GM18517 (cell line): ENCODE measurements at regions not wholly inside any gene's neighbourhood (a gene's known extent, or its start where the extent isn't known, plus 50 kb on each side); places are given as distances from the start of the nearest gene placed in this dataset.

ENCODE experiments used
- ATAC-seq: cut with Tn5 transposase; IDR thresholded peaks from one replicate; pipeline ENCODE4 v1.9.1; 2021; ENCODE audit warnings: mild to moderate bottlenecking, moderate library complexity; ENCODE audit not compliant: unreplicated experiment

- ATAC-seq, result no peak
These were observed 195.1 kb upstream of the RTL1 start for GRCh38 chr14:101098641-101099040.

DNA sequence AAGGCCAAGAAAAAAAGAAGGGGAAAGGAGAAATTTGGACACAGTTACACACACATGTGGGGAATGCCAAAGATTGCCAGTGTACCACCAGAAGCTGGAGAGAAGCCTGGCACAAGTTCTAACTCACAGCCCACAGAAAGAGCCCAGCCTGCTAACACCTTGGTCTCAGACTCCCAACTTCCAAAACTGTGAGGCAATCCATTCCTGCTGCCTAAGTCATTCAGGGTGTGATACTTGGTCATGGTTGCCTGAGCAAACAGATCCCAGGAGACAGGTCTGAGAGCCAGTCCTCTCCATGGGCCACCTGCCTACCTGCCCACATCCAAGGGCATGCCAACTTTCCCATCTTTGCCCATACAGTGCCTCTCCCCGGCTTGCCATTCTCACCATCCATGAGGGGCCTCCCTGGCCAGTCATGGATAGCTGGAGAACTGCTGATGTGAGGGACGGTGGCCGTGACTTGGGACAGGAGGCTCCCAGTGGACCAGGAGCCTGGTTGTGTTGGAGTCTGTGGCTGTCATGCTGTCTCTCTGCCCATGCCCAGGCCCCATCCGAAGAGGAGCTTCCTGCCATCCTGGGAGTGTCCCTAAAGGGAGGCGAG, 198.0 kb upstream of the RTL1 start:
- no peak for ATAC-seq

DNA sequence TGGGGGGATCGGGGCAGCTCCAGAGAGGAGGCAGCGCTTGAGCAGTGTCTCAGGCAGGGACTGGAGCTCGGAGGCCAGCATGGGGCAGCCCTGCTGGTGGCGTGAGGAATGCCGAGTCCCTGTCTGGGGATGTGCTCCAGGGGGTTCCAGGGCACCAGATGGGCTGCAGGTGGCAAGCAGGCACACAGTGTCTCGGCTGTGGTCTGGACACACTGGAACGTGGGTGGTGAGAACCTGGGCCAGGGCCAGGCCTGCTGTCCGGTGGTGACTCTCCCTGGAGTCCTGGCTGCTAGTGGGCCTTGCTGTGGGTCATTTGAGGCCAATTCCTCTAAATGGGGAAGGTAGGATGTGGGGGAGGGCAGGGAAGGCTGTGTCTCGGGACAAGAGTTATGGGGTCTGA, 199.4 kb upstream of the RTL1 start:
- ATAC-seq, result no peak

GRCh38 chr14:101103321-101103901, 199.9 kb upstream of the RTL1 start:
- ATAC-seq, result no peak

DNA sequence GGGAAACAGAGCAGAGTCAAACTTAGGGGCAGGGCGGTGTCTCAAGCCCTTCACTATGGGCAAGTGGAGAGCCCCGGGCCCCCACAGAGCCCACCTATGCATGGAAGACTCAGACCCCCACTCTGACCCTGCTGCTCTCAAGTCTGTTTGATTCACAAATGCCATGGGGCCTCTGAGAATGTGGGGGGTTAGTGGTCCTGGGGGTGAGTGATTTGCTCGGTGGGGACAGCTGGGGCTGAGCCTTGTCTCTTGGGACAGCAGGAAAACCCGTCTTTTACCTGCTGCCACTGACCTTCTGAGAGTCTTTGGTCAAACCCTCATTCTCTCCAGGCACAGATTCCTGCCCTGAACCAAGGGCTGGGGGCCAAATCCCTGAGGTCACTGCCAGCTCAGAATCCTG, 201.0 kb upstream of the RTL1 start:
- ATAC-seq, result no peak

DNA sequence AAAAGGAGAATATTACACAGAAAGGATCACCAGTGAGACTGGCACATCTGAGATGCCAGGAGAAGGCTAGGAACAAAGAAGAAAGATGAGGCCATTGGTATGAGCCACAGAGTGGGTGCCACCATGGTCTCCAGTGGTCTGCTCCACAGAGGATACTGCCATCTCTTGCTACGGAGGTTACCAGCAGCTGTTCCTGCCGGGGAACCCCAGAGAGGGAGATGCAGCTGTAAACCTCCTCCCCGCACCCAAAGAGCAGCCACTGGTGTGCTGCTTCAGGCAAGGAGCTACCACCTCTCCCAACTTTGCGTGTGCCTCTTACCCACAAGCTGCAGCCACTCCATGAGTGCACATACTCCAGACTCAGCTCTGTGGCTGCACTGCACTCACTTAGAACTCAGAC, 201.5 kb upstream of the RTL1 start:
- ATAC-seq, result no peak

GRCh38 chr14:101108579-101109346, 205.2 kb upstream of the RTL1 start:
- ATAC-seq, result no peak

GRCh38 chr14:101109347-101109638, 205.8 kb upstream of the RTL1 start:
- no peak for ATAC-seq

DNA sequence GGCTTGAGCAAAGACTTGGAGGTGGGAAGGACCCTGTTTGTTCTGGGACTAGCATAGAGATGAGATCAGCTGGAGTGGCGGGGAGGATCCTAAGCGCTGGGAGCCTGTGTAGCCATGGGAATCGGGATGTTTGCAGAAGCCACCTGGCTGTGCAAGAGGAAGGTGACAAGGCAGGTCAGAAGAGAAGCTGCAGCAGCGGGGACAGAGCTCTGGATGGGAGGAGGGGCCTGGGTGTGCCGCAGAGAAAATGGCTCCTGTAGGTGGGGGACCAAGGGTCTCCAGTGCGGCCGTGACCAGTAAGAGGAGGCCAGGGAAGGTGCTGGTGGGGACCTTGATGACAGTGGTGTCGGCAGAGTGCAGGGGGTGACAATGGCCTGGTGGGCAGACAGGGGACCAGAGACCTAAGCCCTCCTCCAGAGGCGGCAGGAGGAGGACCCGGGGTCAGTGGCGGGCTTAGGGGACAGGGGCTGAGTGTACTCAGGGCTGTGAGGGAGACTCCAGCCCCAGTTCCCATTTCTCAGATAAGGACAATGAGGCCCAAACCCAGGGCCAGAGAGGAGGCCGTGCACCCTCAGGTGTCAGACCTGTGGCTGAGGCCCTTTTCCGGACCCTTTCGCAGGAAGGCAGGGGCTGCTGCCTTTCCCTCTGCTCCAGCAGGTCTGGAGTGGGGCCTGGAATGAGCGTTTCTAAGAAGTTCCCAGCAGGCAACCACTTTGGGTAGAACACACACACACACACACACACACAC, 206.6 kb upstream of the RTL1 start:
- ATAC-seq, result no peak

GRCh38 chr14:101110729-101111619, 207.5 kb upstream of the RTL1 start:
- no peak for ATAC-seq

DNA sequence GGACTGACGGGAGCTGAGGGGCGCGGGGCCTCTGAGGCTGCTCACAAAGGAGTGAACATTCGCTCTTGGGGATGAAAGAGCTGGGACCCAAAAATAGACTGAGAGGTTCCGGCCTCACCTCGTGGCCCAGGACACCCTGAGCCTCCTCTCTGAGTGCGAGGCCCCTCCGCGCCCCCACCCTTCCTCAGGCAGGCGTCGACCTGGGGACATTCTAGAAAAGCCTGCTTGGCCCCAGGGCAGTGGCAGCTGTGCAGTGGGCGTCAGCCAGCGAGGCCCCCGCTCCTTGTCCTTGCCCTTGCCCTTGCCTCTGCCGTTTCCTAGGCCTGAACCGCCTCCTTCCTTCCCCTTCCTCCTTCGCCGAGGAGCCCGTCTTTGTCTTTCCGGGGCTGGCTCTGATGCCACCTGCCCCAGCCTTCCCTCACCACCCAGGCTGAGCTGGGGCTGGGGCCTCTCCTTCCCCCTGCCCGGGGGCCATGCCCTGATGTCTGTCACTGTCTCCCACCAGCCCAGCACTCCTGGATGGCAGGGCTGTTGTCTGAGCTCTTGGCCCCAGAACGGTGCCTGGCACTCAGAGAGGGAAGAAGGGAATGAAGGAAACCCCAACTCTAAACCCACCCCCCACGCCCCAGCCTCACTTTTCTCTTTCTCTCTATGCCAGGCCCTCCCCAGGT, 208.2 kb upstream of the RTL1 start:
- no peak for ATAC-seq

DNA sequence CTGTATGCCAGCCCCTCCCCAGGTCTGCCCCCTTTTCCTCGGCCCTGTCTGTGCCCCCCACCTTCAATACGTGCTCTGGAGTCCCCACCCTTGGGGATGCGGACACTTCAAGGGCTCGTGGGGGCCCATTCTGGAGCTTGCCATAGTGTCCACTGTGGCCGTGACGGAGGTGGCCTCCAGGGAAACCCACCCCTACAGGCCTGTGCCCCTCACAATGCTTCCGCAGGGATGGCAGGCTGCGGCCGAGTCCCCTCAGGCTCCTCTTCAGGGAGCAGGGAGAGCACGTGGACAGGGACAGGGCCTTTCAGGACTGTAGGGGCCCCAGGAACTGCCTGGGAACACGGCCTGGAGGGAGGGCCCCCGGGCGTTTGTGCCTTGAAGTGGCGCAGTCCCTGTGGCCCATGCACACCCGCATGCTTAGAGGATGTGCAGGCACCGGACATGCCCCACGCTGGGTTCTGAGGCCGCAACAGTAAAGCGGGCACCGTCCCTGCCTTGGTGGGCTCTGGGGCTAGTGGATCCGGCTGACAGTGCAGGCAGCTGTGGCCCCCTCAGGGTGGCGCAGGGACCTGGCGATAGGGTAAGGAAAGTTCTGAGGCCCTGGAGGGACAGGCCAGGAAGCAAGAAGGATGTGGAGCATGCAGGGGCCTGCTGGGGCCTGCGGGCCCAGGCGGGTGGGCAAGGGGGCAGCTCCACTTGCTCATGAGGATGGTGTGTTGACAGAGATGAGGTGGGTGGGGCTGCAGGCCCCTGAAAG, 209.0 kb upstream of the RTL1 start:
- no peak for ATAC-seq

DNA sequence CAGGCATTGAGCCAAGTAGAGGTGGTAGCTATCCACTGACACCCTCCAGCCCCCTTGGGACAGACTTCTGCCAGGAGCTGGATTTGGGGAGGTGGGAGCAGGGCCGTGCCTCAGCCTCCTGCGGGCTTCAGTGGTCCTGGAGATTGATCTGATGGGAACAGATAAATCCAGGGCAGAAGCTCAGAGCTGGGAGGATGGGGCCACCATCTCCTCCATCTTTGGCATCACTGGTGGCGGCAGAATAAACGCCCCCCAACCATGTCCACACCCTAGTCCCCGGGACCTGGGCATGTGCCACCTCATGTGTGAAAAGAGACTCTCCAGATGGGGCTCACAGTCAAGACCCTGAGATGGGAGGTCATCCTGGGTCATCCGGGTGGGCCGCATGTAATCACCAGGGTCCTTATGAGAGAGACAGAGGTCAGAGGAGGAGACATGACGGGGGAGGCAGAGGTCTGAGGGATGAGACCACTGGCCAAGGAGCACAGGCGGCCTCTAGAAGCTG, 209.6 kb upstream of the RTL1 start:
- no peak for ATAC-seq

- ATAC-seq, result no peak
These were observed 210.6 kb upstream of the RTL1 start for GRCh38 chr14:101113835-101114725.

GRCh38 chr14:101114726-101115515, 211.4 kb upstream of the RTL1 start:
- ATAC-seq, result no peak

GRCh38 chr14:101115652-101116051, 212.1 kb upstream of the RTL1 start:
- ATAC-seq, result no peak

DNA sequence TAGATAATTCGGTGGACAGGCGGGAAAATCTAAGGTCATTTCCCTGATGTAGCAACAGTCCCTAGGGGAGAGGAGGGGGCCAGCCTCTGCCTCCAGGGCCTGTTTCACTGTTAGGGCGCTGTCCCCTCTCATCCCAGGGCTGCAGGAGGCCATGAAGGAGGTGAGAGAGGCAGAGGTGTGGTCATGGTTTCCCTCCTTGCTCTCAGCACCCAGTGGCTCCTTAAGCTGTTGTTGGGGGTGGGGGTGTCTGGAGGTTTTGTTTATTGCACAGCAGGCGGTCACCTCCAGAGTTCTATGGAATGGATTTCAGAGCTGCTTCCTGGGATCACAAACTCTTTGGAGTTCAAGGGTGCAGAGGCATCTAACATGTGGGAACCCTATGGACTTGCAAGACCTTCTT, 212.5 kb upstream of the RTL1 start:
- ATAC-seq, result no peak
